Mucosa of rectum (tissue), 2 donors: ENCODE measurements at regions not wholly inside any gene's neighbourhood (a gene's known extent, or its start where the extent isn't known, plus 50 kb on each side); places are given as distances from the start of the nearest gene placed in this dataset.
"Not testable (repeated sequence)": the region's sequence is repeated elsewhere in the genome, so short reads cannot be mapped to it uniquely, and the experiment has no call there.

ENCODE experiments used
- H3K27ac ChIP-seq, 2 donors: one replicate each; pipeline ENCODE4 v1.7.0; 2013; ENCODE audit warnings: inconsistent platforms in 2 of 2, low read depth in 2 of 2, low read length in 2 of 2
- H3K27me3 ChIP-seq, 2 donors: one replicate each; pipeline ENCODE4 v1.7.0; 2013; ENCODE audit warnings: low read length in 2 of 2; ENCODE audit not compliant: control insufficient read depth in 2 of 2, insufficient read depth in 2 of 2
- H3K36me3 ChIP-seq, 2 donors: one replicate each; pipeline ENCODE4 v1.7.0; 2013; ENCODE audit warnings: low read length in 2 of 2; ENCODE audit not compliant: control insufficient read depth in 2 of 2, insufficient read depth in 2 of 2
- H3K4me1 ChIP-seq, 2 donors: one replicate each; pipeline ENCODE4 v1.7.0; 2013; ENCODE audit warnings: low read length in 2 of 2, mild to moderate bottlenecking in 1 of 2; ENCODE audit not compliant: control insufficient read depth in 2 of 2, insufficient read depth in 2 of 2
- H3K4me3 ChIP-seq, 2 donors: one replicate each; pipeline ENCODE4 v1.7.0; 2013; ENCODE audit warnings: low read length in 2 of 2
- H3K9ac ChIP-seq, 2 donors: one replicate each; pipeline ENCODE4 v1.7.0; 2013; ENCODE audit warnings: low read length in 2 of 2, low read depth in 1 of 2, mild to moderate bottlenecking in 1 of 2
- H3K9me3 ChIP-seq, 2 donors: one replicate each; pipeline ENCODE4 v1.7.0; 2013; ENCODE audit warnings: low read length in 2 of 2; ENCODE audit not compliant: control insufficient read depth in 2 of 2
- donor health status: healthy.
- donor health status: Normal muscosa, but diverticular disease.

DNA sequence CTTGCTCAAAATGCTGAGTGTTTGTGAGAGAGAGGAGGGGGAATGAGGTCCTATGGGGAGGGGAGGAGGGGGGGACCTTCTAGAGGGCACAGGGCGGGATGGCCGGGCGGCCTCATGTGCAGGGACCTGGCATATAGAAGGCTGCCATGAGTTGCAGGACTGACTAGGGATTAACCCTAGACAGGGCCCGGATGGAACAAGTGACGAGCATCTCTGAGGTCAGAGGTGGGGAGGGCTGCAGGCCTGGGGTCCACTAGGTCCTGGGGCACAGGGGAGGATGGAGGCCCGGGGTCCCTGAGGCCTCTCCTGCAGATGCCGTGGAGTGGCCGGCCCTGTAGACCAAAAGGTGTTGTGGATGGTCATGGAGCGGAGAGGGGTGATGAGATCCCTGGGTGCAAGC, 104.0 kb upstream of the EIF5 start:
- Histone ChIP-seq H3K27me3 (peaks cover 0 to under 1% of the 10 kb centered on the region in 2 donors), H3K4me1 (peaks cover 3 to 7% of the 10 kb centered on the region in 2 donors), H3K27ac (no peak overlapping the region), H3K4me3 (no peak overlapping the region), H3K9ac (no peak overlapping the region), H3K36me3 (no peaks in the 10 kb centered on the region), H3K9me3 (no peaks in the 10 kb centered on the region)

DNA sequence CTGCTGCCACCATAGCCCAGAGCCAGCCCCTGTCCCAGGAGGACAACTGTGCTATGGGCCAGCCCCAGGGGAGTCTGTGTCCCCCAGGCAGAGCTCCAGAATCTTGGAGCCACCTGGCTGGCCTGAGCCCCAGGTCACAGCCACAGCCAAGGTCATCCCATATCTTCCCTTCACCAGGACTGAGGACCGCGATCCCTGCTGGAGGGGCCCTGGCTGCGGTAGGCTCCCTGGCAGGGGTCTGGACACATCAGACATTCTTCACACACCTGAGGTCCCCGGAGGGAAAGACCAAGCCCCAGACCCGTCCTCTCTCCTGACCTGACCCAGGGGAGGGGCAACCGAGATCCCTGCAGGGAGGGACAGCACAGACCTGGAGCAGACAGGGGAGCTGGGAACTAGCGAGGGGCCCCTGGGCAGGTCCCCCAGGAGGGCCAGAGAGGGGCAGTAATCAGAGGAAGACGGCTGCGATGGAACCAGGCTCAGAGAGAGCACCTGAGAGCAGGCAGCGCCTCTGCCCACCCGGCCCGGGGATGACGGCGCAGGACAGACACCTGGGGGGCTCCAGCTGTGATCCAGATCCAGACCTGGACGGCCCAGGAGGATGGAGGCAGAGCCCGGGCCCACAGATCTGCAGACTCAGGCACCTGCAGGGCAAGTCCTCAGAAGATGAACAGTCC, 103.2 kb upstream of the EIF5 start:
- peaks cover 3 to 7% of the 10 kb centered on the region in 2 donors for H3K4me1 ChIP-seq
- H3K27ac ChIP-seq, result no peak overlapping the region
- no peak overlapping the region for H3K4me3 ChIP-seq
- H3K36me3 ChIP-seq, result no peaks in the 10 kb centered on the region
- H3K27me3 ChIP-seq, result no peaks in the 10 kb centered on the region
- no peaks in the 10 kb centered on the region for H3K9me3 ChIP-seq
- no peak overlapping the region for H3K9ac ChIP-seq

DNA sequence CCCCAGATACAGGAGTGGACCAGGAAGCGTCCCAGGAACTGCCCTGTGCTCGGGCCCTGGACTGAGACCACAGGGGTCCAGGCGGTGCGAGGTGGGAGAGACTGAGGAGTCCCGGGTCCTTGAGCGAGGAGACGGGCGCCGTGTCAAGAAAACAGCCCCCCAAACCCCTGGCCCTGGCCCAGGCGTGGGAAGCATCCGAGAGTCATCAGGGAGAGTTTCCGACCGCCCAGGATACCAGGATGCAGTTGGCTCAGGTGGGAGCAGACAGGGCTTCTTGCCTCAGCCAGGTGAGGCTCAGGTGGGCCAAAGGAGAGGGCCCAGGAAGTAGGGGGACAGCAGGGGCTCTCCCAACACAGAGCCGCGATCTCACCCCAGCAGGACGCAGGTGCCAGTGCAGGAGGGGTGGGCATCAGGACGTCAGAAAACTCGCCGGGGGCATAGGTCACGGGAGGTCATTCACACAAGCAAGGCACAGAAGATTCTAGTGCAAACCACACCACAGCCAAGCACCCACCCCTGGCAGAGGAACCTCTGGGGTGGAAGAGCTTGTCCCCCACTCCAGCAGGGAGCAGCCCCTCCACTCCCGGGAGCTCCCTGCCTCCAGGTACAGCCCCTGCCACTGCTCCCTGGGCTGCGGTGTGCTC, 102.5 kb upstream of the EIF5 start:
- Histone ChIP-seq H3K36me3 (no peaks in the 10 kb centered on the region), H3K9ac (no peak overlapping the region), H3K9me3 (no peaks in the 10 kb centered on the region), H3K27ac (no peak overlapping the region), H3K4me3 (no peak overlapping the region), H3K27me3 (no peaks in the 10 kb centered on the region), H3K4me1 (peaks cover 3 to 7% of the 10 kb centered on the region in 2 donors)

DNA sequence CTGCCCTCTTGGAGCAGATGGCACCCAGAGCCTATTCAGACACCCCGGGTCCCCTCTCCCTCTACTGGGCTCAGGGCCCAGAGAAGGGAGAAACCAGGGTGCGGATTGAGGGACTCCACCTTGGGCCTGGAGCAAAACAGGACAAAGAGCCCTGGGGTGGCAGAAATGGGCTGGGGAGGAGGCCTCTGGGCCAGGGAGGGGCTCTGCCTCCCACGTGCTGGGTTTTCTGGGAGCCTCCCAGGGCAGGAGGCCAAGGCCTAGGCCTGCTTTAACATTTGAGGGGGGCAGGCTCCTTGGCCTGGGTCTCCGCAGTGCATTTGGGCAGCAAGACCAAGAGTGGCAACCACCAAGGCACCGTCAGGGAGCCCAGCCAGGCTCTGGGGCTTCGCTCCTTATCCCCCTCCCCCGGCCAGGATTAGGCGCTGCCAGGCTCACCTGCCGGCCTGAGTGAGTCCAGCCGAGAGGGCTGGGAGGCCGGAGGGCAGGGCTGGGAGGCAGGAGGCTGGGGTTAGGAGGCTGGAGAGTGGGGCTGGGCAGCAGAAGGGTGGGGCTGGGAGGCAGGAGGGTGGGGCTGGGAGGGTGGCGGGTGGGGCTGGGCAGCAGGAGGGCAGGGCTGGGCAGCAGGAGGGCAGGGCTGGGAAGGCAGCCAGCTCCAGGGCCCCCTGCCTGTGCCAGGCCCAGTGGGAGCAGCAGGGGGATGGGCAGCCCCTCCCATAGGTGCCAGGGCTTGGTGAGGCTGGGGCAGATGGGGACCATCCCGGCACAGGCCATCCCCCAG, 101.8 kb upstream of the EIF5 start:
- Histone ChIP-seq H3K36me3 (no peaks in the 10 kb centered on the region), H3K9ac (no peak overlapping the region), H3K27me3 (no peaks in the 10 kb centered on the region), H3K4me1 (peaks cover 3 to 7% of the 10 kb centered on the region in 2 donors), H3K9me3 (no peaks in the 10 kb centered on the region), H3K4me3 (no peak overlapping the region), H3K27ac (no peak overlapping the region)

GRCh38 chr14:103232831-103233319, 101.2 kb upstream of the EIF5 start:
- H3K36me3 ChIP-seq, result no peaks in the 10 kb centered on the region
- no peaks in the 10 kb centered on the region for H3K27me3 ChIP-seq
- H3K9ac ChIP-seq, result no peak overlapping the region
- no peak overlapping the region for H3K27ac ChIP-seq
- peaks cover 3 to 7% of the 10 kb centered on the region in 2 donors for H3K4me1 ChIP-seq
- H3K4me3 ChIP-seq, result no peak overlapping the region
- H3K9me3 ChIP-seq, result no peaks in the 10 kb centered on the region

DNA sequence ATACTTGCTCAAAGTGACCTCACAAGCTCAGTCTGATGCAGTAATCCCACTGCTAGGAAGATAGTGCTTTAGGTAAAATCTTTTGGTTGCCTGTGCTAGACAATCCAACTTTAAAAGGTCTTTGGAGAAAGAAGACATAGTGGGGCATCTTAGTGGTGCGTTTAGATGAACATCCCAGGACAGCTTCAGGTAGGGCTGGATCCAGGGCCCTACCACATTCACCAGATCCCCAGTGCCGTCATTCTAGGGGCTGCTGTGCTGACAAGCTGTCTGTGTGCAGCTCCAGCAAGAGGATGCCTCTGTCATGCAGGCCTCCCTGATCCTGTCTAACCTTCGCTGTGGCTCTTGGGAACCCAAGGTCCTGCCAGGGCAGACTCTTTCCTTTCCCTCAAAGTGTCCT, 100.7 kb upstream of the EIF5 start:
- Histone ChIP-seq H3K4me3 (no peak overlapping the region), H3K27me3 (no peaks in the 10 kb centered on the region), H3K9ac (no peak overlapping the region), H3K4me1 (peaks cover 3 to 7% of the 10 kb centered on the region in 2 donors), H3K36me3 (no peaks in the 10 kb centered on the region), H3K9me3 (no peaks in the 10 kb centered on the region), H3K27ac (no peak overlapping the region)

- not testable (repeated sequence) for H3K9ac ChIP-seq, H3K36me3 ChIP-seq, H3K27ac ChIP-seq, H3K4me1 ChIP-seq, H3K27me3 ChIP-seq, H3K4me3 ChIP-seq, H3K9me3 ChIP-seq
Observed at GRCh38 chr14:103234826-103235225, 99.2 kb upstream of the EIF5 start.

DNA sequence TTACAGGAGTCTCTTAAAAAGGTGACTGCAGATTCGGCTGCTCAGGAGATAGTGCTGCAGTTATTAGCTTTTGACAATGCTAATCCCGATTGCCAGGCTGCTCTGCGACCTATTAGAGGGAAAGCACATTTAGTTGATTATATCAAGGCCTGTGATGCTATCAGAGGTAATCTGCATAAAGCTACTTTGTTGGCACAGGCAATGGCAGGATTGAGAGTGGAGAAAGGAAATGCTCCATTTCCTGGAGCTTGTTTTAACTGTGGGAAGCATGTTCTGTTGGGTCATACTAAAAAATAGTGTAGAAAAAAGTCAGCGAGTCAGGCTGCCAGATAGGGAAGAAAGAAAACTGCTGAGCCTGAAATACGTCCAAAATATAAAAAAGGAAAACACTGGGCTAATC, 98.5 kb upstream of the EIF5 start:
- H3K27ac ChIP-seq, H3K4me1 ChIP-seq, H3K4me3 ChIP-seq, H3K36me3 ChIP-seq, H3K27me3 ChIP-seq, H3K9me3 ChIP-seq, H3K9ac ChIP-seq: not testable (repeated sequence)

- no peaks in the 10 kb centered on the region for H3K4me1 ChIP-seq
- H3K36me3 ChIP-seq, result no peaks in the 10 kb centered on the region
- no peak overlapping the region for H3K4me3 ChIP-seq
- H3K9me3 ChIP-seq, result peaks cover 0 to 3% of the 10 kb centered on the region in 2 donors
- H3K27me3 ChIP-seq, result no peaks in the 10 kb centered on the region
- no peak overlapping the region for H3K9ac ChIP-seq
- H3K27ac ChIP-seq, result no peak overlapping the region
Observed at GRCh38 chr14:103239751-103240150, 94.3 kb upstream of the EIF5 start.

DNA sequence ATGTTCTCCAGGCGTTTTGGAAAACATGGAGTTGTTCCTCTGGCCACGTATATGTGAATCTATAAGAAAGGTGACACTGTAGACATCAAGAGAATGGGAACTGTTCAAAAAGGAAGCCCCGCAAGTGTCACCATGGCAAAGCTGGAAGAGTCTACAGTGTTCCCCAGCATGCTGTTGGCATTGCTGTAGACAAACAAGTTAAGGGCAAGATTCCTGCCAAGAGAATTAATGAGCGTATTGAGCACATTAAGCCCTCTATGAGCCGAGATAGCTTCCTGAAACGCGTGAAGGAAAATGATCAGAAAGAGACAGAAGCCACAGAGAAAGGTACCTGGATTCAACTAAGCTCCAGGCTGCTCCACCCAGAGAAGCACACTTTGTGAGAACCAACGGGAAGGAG, 92.5 kb upstream of the EIF5 start:
- H3K36me3 ChIP-seq, result no peaks in the 10 kb centered on the region
- no peaks in the 10 kb centered on the region for H3K4me1 ChIP-seq
- no peak overlapping the region for H3K4me3 ChIP-seq
- H3K27me3 ChIP-seq, result no peaks in the 10 kb centered on the region
- H3K9ac ChIP-seq, result no peak overlapping the region
- peaks cover 0 to 3% of the 10 kb centered on the region in 2 donors for H3K9me3 ChIP-seq
- no peak overlapping the region for H3K27ac ChIP-seq
